22Rv1 (cell line): ENCODE measurements at regions not wholly inside any gene's neighbourhood (a gene's known extent, or its start where the extent isn't known, plus 50 kb on each side); places are given as distances from the start of the nearest gene placed in this dataset.

Experiments
- CTCF ChIP-seq: fragments of 450-650 bp; IDR thresholded peaks from 2 replicates; pipeline ENCODE4 v1.5.1; 2017; ENCODE audit warnings: mild to moderate bottlenecking
- ZFX ChIP-seq: fragments of 450-650 bp; IDR thresholded peaks from 2 replicates; pipeline ENCODE4 v1.6.1; 2017; ENCODE audit warnings: antibody characterized with exemption, borderline replicate concordance

GRCh38 chr1:199619223-199619622 lies 408.3 kb upstream of the NR5A2 start:
- TF ChIP-seq CTCF (no peak), ZFX (no peak)
